ENCODE measurements at regions not wholly inside any gene's neighbourhood (a gene's known extent, or its start where the extent isn't known, plus 50 kb on each side); places are given as distances from the start of the nearest gene placed in this dataset.
A peak's percentile ranks its signal among the peaks of the same experiment; 100 is the strongest.

- Histone ChIP-seq H3K79me2 (ENCODE audit: control insufficient read depth in 1 of 2, insufficient read depth in 2 of 2, low read length in 2 of 2) (no peaks in the 10 kb centered on the region), H2BK5ac (ENCODE audit: low read depth, low read length) (no peak overlapping the region), H3K4ac (replicated peaks; ENCODE audit: insufficient read length, low read depth, low read length) (no peak overlapping the region), H2AFZ (ENCODE audit: low read length) (no peak overlapping the region), H4K5ac (ENCODE audit: insufficient read length, low read depth, low read length) (no peak overlapping the region), H3K18ac (ENCODE audit: extremely low read depth, low read length) (no peak overlapping the region), H3K79me1 (ENCODE audit: low read depth, low read length) (no peaks in the 10 kb centered on the region), H3K4me1 (replicated peaks in 1 of 4; ENCODE audit: control insufficient read depth in 3 of 4, insufficient read depth in 4 of 4, low read length in 3 of 4) (peaks cover 4 to 18% (median 9%) of the 10 kb centered on the region in 4 experiments), H2BK120ac (replicated peaks; ENCODE audit: low read depth, low read length) (no peak overlapping the region), H4K20me1 (replicated peaks in 1 of 2; ENCODE audit: control insufficient read depth in 1 of 2, insufficient read depth in 2 of 2, low read length in 2 of 2) (no peaks in the 10 kb centered on the region), H2BK12ac (ENCODE audit: low read depth, low read length) (0 out of 2 replicates have a peak overlapping the region, but pooled peaks have one; percentile 29), H3K23ac (ENCODE audit: insufficient read length) (no peak overlapping the region), H3K9me3 (ENCODE audit: insufficient read depth in 2 of 2, low read depth in 1 of 2, low read length in 1 of 2) (no peaks in the 10 kb centered on the region), H3K27ac (ENCODE audit: low read depth, low read length) (no peak overlapping the region), H3K4me2 (ENCODE audit: insufficient read depth in 1 of 2, low read depth in 2 of 2, low read length in 2 of 2) (no peak overlapping the region), H3K27me3 (replicated peaks in 1 of 4; ENCODE audit: control insufficient read depth in 3 of 4, extremely low read depth in 1 of 4, insufficient read depth in 3 of 4, low read length in 3 of 4) (no peaks in the 10 kb centered on the region), H3K23me2 (ENCODE audit: low read depth, low read length) (peaks cover 2% of the 10 kb centered on the region; the same call in 1 of the 2 replicates), H2BK20ac (ENCODE audit: low read length) (no peak overlapping the region), H3K56ac (replicated peaks; ENCODE audit: insufficient read length, low read depth, low read length) (no peak overlapping the region), H3K9ac (replicated peaks in 1 of 4; ENCODE audit: extremely low read depth in 1 of 4, low read depth in 3 of 4, low read length in 3 of 4) (no peak overlapping the region), H3K36me3 (ENCODE audit: control insufficient read depth in 2 of 4, insufficient read depth in 4 of 4, low read length in 3 of 4) (no peaks in the 10 kb centered on the region), H4K91ac (replicated peaks; ENCODE audit: insufficient read length, low read length) (no peak overlapping the region), H2BK15ac (ENCODE audit: low read length) (0 out of 2 replicates have a peak overlapping the region, but pooled peaks have one; percentile 13), H3K4me3 (ENCODE audit: extremely low read depth in 1 of 4, insufficient read depth in 2 of 4, low read depth in 3 of 4, low read length in 4 of 4) (no peak overlapping the region), H4K8ac (ENCODE audit: extremely low read depth, insufficient read depth, low read length) (no peak overlapping the region), H3K14ac (ENCODE audit: insufficient read length) (no peak overlapping the region), H2AK5ac (ENCODE audit: low read depth, low read length) (no peak overlapping the region)
- POLR2A ChIA-PET (ENCODE audit: partially characterized antibody): no interaction called here
- WGBS, 2 experiments (ENCODE audit: extremely low coverage in 1 of 2, insufficient coverage in 1 of 2, insufficient read length in 1 of 2, insufficient replicate concordance in 2 of 2, low coverage in 1 of 2, low lambda C conversion rate in 2 of 2, missing lambda C conversion rate in 1 of 2): 92% methylated on average over 10 of the region's 10 CpGs; no CpG with 5 or more reads in 1 of the 2 experiments
- CTCF ChIA-PET (ENCODE audit: partially characterized antibody): interaction anchor here (0.6 to 6.6 kb wide), 15 partner anchors 10 to 614 kb away, joined by 3 to 43 read pairs (median 5); partner anchors contain the start of gene FOXD2
- DNase-seq (ENCODE audit: low read depth in 1 of 2, low spot score in 2 of 2) (no peak), FAIRE-seq (no peak)
- no peak for TF ChIP-seq CREB1 (IDR thresholded peaks at IDR 0.05)
- no peak for TF ChIP-seq HDAC6 (IDR thresholded peaks at IDR 0.05; ENCODE audit: low read depth, low read length)
- TF ChIP-seq POU5F1 (IDR thresholded peaks at IDR 0.05; ENCODE audit: low read depth, low read length): no peak
- TF ChIP-seq TBP (IDR thresholded peaks at IDR 0.05; ENCODE audit: low read depth, low read length): no peak
- no peak for TF ChIP-seq RFX5 (IDR thresholded peaks at IDR 0.05; ENCODE audit: borderline replicate concordance, low read depth, low read length)
- TF ChIP-seq RBBP5 (IDR thresholded peaks at IDR 0.05; ENCODE audit: borderline replicate concordance, low read depth, low read length): no peak
- TF ChIP-seq BACH1 (IDR thresholded peaks at IDR 0.05; ENCODE audit: low read length): no peak
- TF ChIP-seq SIRT6 (IDR thresholded peaks at IDR 0.05; ENCODE audit: low read length): no peak
Observed at GRCh38 chr1:47578721-47579419, 141.0 kb downstream of the FOXD2 start.

Measured in H1 (cell line).